ENCODE measurements at regions not wholly inside any gene's neighbourhood (a gene's known extent, or its start where the extent isn't known, plus 50 kb on each side); places are given as distances from the start of the nearest gene placed in this dataset.
"Not testable (repeated sequence)": the region's sequence is repeated elsewhere in the genome, so short reads cannot be mapped to it uniquely, and the experiment has no call there.

DNA sequence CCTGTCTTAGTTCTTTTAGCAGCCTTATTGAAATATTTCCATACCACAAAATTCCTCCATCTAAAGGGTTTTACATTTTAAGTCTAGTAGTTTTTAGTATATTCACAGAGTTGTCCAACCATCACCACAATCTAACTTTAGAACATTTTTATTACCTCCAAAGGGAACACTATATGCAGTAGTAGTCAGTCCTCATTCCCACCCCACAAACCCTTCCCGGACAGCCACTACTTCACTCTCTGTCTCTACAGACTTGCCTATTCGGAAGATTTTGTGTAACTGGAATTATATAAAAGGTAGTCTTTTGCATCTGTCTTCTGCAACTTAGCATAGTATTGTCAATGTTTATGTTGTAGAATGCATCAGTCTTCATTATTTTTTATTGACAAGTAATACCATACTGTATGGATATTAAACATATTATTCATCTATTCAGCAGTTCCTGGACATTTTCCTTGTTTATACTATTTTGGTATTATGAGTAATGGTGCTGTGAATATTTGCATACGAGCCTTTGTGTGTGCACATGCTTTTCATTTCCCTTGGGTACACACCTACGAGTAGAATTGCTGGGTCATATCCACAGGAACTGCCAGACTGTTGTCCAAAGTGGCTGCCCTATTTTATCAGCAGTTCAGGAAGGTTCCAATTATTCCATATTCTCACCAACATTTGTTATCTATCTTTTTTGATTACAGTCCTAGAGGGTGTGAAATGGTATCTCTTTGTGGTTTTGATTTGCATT, 60.9 kb upstream of the LANCL2 start:
- no peak for DNase-seq

GRCh38 chr7:55305135-55305534, 60.0 kb upstream of the LANCL2 start:
- no peak for DNase-seq

GRCh38 chr7:55306331-55306730, 58.8 kb upstream of the LANCL2 start:
- no peak for DNase-seq

GRCh38 chr7:55307123-55307916, 57.8 kb upstream of the LANCL2 start:
- no peak for DNase-seq

GRCh38 chr7:55308186-55308929, 56.8 kb upstream of the LANCL2 start:
- DNase-seq: no peak

GRCh38 chr7:55309040-55309991, 55.8 kb upstream of the LANCL2 start:
- no peak for DNase-seq

GRCh38 chr7:55310287-55311025, 54.7 kb upstream of the LANCL2 start:
- no peak for DNase-seq

- DNase-seq: not testable (repeated sequence)
Measured at GRCh38 chr7:55311892-55312291, 53.2 kb upstream of the LANCL2 start.

DNA sequence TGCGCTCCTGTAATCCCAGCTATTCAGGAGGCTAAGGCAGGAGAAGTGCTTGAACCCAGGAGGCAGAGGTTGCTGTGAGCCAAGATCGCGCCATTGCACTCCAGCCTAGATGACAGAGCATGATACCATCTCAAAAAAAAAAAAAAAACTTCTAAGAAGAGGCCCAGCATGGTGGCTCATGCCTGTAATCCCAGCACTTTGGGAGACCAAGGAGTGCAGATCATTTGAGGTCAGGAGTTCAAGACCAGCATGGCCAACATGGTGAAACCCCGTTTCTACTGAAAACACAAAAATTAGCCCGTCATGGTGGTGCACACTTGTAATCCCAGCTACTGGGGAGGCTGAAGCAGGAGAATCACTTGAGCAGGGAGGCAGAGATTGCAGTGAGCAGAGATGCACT, 51.5 kb upstream of the LANCL2 start:
- not testable (repeated sequence) for DNase-seq

GRCh38 chr7:55314967-55315366, 50.2 kb upstream of the LANCL2 start:
- DNase-seq: no peak
